Loucy (cell line): ENCODE measurements at regions not wholly inside any gene's neighbourhood (a gene's known extent, or its start where the extent isn't known, plus 50 kb on each side); places are given as distances from the start of the nearest gene placed in this dataset.

ENCODE experiments used
- H2AFZ ChIP-seq: fragments of 200-600 bp; sonication (generic); 2 replicates; pipeline ENCODE4 v1.6.0; 2016; ENCODE audit warnings: antibody characterized with exemption, mild to moderate bottlenecking, low read length, moderate library complexity
- H3F3A ChIP-seq: fragments of 200-600 bp; 2 replicates; pipeline ENCODE4 v1.6.0; 2016; ENCODE audit warnings: antibody characterized with exemption, low read depth, mild to moderate bottlenecking
- H3K27me3 ChIP-seq: fragments of 200-600 bp; sonication (generic); 2 replicates; pipeline ENCODE4 v1.6.1; 2014; ENCODE audit warnings: low read length, mild to moderate bottlenecking; ENCODE audit not compliant: insufficient read depth, poor library complexity, severe bottlenecking
- H3K36me3 ChIP-seq: fragments of 200-600 bp; sonication (generic); 2 replicates; pipeline ENCODE4 v1.6.1; 2016; ENCODE audit warnings: low read length; ENCODE audit not compliant: insufficient read depth
- H3K4me1 ChIP-seq: fragments of 200-600 bp; sonication (generic); 2 replicates; pipeline ENCODE4 v1.5.1; 2014; ENCODE audit warnings: low read length, mild to moderate bottlenecking; ENCODE audit not compliant: insufficient read depth, poor library complexity, severe bottlenecking
- H3K4me2 ChIP-seq: fragments of 200-600 bp; sonication (generic); 2 replicates; pipeline ENCODE4 v1.6.0; 2014; ENCODE audit warnings: antibody characterized with exemption, low read length, low read depth, mild to moderate bottlenecking; ENCODE audit not compliant: poor library complexity, severe bottlenecking
- H3K4me3 ChIP-seq: fragments of 200-600 bp; sonication (generic); 2 replicates; pipeline ENCODE4 v1.5.1; 2014; ENCODE audit warnings: low read length, mild to moderate bottlenecking, mixed read lengths; ENCODE audit not compliant: poor library complexity, severe bottlenecking
- H3K79me2 ChIP-seq: fragments of 200-600 bp; sonication (generic); 2 replicates; pipeline ENCODE4 v1.6.1; 2014; ENCODE audit warnings: low read length; ENCODE audit not compliant: insufficient read depth
- H3K9ac ChIP-seq: fragments of 200-600 bp; sonication (generic); 2 replicates; pipeline ENCODE4 v1.6.0; 2014; ENCODE audit warnings: mild to moderate bottlenecking, low read depth, low read length, moderate library complexity; ENCODE audit not compliant: poor library complexity, severe bottlenecking
- H3K9me2 ChIP-seq: fragments of 200-600 bp; sonication (generic); replicated peaks from 2 replicates; pipeline ENCODE4 v1.6.1; 2016; ENCODE audit warnings: low read depth, low read length, mixed read lengths
- H3K9me3 ChIP-seq: fragments of 200-600 bp; sonication (generic); 2 replicates; pipeline ENCODE4 v1.6.1; 2014; ENCODE audit warnings: mild to moderate bottlenecking, antibody characterized with exemption, low read length, low read depth; ENCODE audit not compliant: insufficient read depth
- H4K20me1 ChIP-seq: fragments of 200-600 bp; sonication (generic); 2 replicates; pipeline ENCODE4 v1.6.0; 2014; ENCODE audit warnings: antibody characterized with exemption, low read length, mild to moderate bottlenecking; ENCODE audit not compliant: insufficient read depth, poor library complexity, severe bottlenecking
- EZH2phosphoT487 ChIP-seq: fragments of 200-600 bp; IDR thresholded peaks from 2 replicates; pipeline ENCODE4 v1.6.1; 2018; ENCODE audit warnings: antibody characterized with exemption, mild to moderate bottlenecking, moderate library complexity, borderline replicate concordance
- TF ChIP-seq, protein P1 (sequence below): fragments of 200-600 bp; sonication (generic); conservative IDR thresholded peaks from 2 replicates; pipeline ENCODE4 v1.5.1; 2014; ENCODE audit warnings: mild to moderate bottlenecking, antibody characterized with exemption, low read length

DNA sequence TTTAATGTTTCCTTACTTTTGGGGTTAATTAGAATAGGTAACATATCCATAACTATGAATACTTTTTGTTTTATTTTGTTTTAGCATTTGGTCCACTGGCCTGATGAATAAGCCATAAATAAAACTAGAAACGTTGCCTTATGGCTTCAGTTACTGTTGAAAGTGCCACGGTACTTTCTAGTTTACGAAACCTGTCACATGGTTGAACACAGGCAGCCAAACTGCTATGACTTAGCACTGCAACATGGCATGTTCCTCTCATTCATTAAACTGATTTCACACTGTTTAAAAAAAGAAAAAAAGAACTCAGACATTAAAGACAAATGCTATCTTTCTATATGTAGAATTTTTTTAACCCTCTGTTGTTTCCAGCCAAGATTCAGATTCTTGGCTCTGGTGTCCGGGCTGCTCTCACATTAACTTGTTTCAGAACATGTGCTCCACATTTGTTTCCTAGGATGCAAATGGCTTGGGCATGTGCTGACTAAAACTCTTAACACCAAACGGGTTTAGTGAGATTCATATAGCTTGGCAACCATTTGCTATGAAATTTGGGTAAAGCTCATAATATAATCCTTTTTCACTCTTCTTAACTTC lies 323.9 kb upstream of the RND3 start:
- H2AFZ ChIP-seq, result no peak overlapping the region
- H3F3A ChIP-seq, result no peaks in the 10 kb centered on the region
- no peak overlapping the region for H3K9ac ChIP-seq
- no peak overlapping the region for H3K4me2 ChIP-seq
- H3K36me3 ChIP-seq, result no peaks in the 10 kb centered on the region
- H3K79me2 ChIP-seq, result no peaks in the 10 kb centered on the region
- H3K27me3 ChIP-seq, result no peaks in the 10 kb centered on the region
- H4K20me1 ChIP-seq, result no peaks in the 10 kb centered on the region
- TF ChIP-seq EZH2phosphoT487, result no peak
- TF ChIP-seq, protein P1, sequence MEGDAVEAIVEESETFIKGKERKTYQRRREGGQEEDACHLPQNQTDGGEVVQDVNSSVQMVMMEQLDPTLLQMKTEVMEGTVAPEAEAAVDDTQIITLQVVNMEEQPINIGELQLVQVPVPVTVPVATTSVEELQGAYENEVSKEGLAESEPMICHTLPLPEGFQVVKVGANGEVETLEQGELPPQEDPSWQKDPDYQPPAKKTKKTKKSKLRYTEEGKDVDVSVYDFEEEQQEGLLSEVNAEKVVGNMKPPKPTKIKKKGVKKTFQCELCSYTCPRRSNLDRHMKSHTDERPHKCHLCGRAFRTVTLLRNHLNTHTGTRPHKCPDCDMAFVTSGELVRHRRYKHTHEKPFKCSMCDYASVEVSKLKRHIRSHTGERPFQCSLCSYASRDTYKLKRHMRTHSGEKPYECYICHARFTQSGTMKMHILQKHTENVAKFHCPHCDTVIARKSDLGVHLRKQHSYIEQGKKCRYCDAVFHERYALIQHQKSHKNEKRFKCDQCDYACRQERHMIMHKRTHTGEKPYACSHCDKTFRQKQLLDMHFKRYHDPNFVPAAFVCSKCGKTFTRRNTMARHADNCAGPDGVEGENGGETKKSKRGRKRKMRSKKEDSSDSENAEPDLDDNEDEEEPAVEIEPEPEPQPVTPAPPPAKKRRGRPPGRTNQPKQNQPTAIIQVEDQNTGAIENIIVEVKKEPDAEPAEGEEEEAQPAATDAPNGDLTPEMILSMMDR, result no peak
- no peak overlapping the region for H3K4me3 ChIP-seq
- H3K9me2 ChIP-seq, result no peaks in the 10 kb centered on the region
- no peaks in the 10 kb centered on the region for H3K4me1 ChIP-seq
- H3K9me3 ChIP-seq, result no peaks in the 10 kb centered on the region

DNA sequence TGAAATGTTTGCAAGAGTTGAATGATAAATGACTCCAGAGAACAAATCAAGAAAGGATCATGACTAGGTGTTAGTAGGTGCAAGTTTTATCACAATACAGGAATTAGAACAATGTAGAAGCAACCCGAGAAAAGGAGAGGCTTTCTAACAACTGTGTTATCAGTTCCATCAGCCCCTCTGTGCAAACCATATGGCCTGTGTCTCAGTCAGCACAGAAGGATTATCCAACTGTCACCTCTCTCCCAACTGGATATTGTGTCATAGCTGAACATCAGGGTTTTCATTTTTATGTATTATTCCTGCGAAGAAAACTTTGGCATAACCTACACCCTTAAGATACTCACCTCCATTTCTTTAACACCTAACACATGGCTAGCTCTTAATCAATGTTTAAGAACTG lies 321.6 kb upstream of the RND3 start:
- TF ChIP-seq EZH2phosphoT487, result no peak
- TF ChIP-seq, protein P1, result no peak
- Histone ChIP-seq H3K36me3 (no peaks in the 10 kb centered on the region), H3K4me3 (no peak overlapping the region), H3K27me3 (no peaks in the 10 kb centered on the region), H3K9me3 (no peaks in the 10 kb centered on the region), H3K9me2 (no peaks in the 10 kb centered on the region), H3F3A (no peaks in the 10 kb centered on the region), H3K9ac (no peak overlapping the region), H3K4me1 (no peaks in the 10 kb centered on the region), H3K79me2 (no peaks in the 10 kb centered on the region), H4K20me1 (no peaks in the 10 kb centered on the region), H2AFZ (0 out of 2 replicates have a peak overlapping the region, but pooled peaks have one; percentile 44), H3K4me2 (no peak overlapping the region)

DNA sequence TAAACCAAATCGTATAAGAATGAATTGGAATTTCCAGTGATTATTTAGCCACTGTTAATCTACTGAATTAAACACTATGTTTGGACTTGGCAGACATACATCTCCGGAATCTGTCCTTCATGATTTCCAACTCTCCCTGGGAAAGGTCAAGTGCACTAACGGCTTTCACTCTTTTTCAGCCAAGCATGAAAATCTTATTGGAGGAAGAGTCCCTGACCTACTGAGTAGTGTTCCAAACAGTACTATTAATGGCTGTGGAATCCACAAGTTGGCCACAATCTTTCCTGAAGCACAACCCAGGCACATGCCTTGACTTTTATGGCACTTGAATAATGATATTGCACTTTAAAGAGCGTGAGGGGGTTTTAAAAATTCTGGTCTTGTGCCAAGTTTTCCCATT lies 318.9 kb upstream of the RND3 start:
- H3K79me2 ChIP-seq, result no peaks in the 10 kb centered on the region
- H4K20me1 ChIP-seq, result no peaks in the 10 kb centered on the region
- H3K4me1 ChIP-seq, result no peaks in the 10 kb centered on the region
- no peaks in the 10 kb centered on the region for H3K36me3 ChIP-seq
- H3K9ac ChIP-seq, result no peak overlapping the region
- H3K4me2 ChIP-seq, result no peak overlapping the region
- no peak overlapping the region for H3K4me3 ChIP-seq
- H2AFZ ChIP-seq, result no peak overlapping the region
- H3K9me2 ChIP-seq, result no peaks in the 10 kb centered on the region
- no peaks in the 10 kb centered on the region for H3K27me3 ChIP-seq
- no peaks in the 10 kb centered on the region for H3K9me3 ChIP-seq
- TF ChIP-seq, protein P1, result no peak
- TF ChIP-seq EZH2phosphoT487, result no peak
- no peaks in the 10 kb centered on the region for H3F3A ChIP-seq
